ENCODE measurements at regions not wholly inside any gene's neighbourhood (a gene's known extent, or its start where the extent isn't known, plus 50 kb on each side); places are given as distances from the start of the nearest gene placed in this dataset.

GRCh38 chr5:44868541-44868940 lies 59.8 kb downstream of the MRPS30 start:
- Histone ChIP-seq H4K20me1 (ENCODE audit: insufficient read depth, poor library complexity, severe bottlenecking) (no peaks in the 10 kb centered on the region), H3K79me2 (no peaks in the 10 kb centered on the region), H3K9me3 (ENCODE audit: low read depth) (no peaks in the 10 kb centered on the region), H3K36me3 (replicated peaks; ENCODE audit: insufficient read depth, low read depth) (no peaks in the 10 kb centered on the region), H3K4me2 (no peak overlapping the region), H3K27me3 (no peaks in the 10 kb centered on the region), H3K27ac (no peak overlapping the region), H3K9me2 (replicated peaks; ENCODE audit: insufficient read depth) (no peaks in the 10 kb centered on the region), H3K4me1 (ENCODE audit: insufficient read depth) (no peaks in the 10 kb centered on the region), H3K4me3 (no peak overlapping the region), H2AFZ (no peak overlapping the region)
- WGBS (ENCODE audit: low lambda C conversion rate, missing lambda C conversion rate) = 78% methylated on average over 4 of the region's 4 CpGs
- TF ChIP-seq EZH2phosphoT487 (IDR thresholded peaks at IDR 0.05; ENCODE audit: low read depth, severe bottlenecking, unreplicated experiment) (no peak), EZH2 (IDR thresholded peaks at IDR 0.05; ENCODE audit: borderline replicate concordance) (no peak), CTCF (IDR thresholded peaks at IDR 0.05; ENCODE audit: poor library complexity) (no peak)
- DNase-seq (ENCODE audit: low spot score) = no peak

GRCh38 chr5:44869928-44870327 lies 61.2 kb downstream of the MRPS30 start:
- H3K27me3 ChIP-seq = no peaks in the 10 kb centered on the region
- no peaks in the 10 kb centered on the region for H3K4me1 ChIP-seq (ENCODE audit: insufficient read depth)
- no peaks in the 10 kb centered on the region for H3K36me3 ChIP-seq (replicated peaks; ENCODE audit: insufficient read depth, low read depth)
- no peak overlapping the region for H3K4me2 ChIP-seq
- H3K4me3 ChIP-seq = no peak overlapping the region
- WGBS (ENCODE audit: low lambda C conversion rate, missing lambda C conversion rate) = 56% methylated on average over 2 of the region's 2 CpGs
- no peaks in the 10 kb centered on the region for H3K9me3 ChIP-seq (ENCODE audit: low read depth)
- no peaks in the 10 kb centered on the region for H4K20me1 ChIP-seq (ENCODE audit: insufficient read depth, poor library complexity, severe bottlenecking)
- H3K9me2 ChIP-seq (replicated peaks; ENCODE audit: insufficient read depth) = no peaks in the 10 kb centered on the region
- no peak overlapping the region for H3K27ac ChIP-seq
- no peak overlapping the region for H2AFZ ChIP-seq
- H3K79me2 ChIP-seq = no peaks in the 10 kb centered on the region
- TF ChIP-seq CTCF (IDR thresholded peaks at IDR 0.05; ENCODE audit: poor library complexity) (no peak), EZH2phosphoT487 (IDR thresholded peaks at IDR 0.05; ENCODE audit: low read depth, severe bottlenecking, unreplicated experiment) (no peak), EZH2 (IDR thresholded peaks at IDR 0.05; ENCODE audit: borderline replicate concordance) (no peak)
- DNase-seq (ENCODE audit: low spot score) = no peak

- TF ChIP-seq CTCF (IDR thresholded peaks at IDR 0.05; ENCODE audit: poor library complexity) = no peak
- no peak for TF ChIP-seq EZH2phosphoT487 (IDR thresholded peaks at IDR 0.05; ENCODE audit: low read depth, severe bottlenecking, unreplicated experiment)
- TF ChIP-seq EZH2 (IDR thresholded peaks at IDR 0.05; ENCODE audit: borderline replicate concordance) = no peak
- Histone ChIP-seq H3K4me3 (no peak overlapping the region), H3K27ac (no peak overlapping the region), H3K79me2 (no peaks in the 10 kb centered on the region), H3K9me2 (replicated peaks; ENCODE audit: insufficient read depth) (no peaks in the 10 kb centered on the region), H3K27me3 (no peaks in the 10 kb centered on the region), H3K36me3 (replicated peaks; ENCODE audit: insufficient read depth, low read depth) (no peaks in the 10 kb centered on the region), H3K4me2 (no peak overlapping the region), H2AFZ (no peak overlapping the region), H3K4me1 (ENCODE audit: insufficient read depth) (no peaks in the 10 kb centered on the region), H4K20me1 (ENCODE audit: insufficient read depth, poor library complexity, severe bottlenecking) (no peaks in the 10 kb centered on the region), H3K9me3 (ENCODE audit: low read depth) (no peaks in the 10 kb centered on the region)
- no peak for DNase-seq (ENCODE audit: low spot score)
These were observed 61.7 kb downstream of the MRPS30 start for GRCh38 chr5:44870430-44870829.

- Histone ChIP-seq H3K27ac (no peak overlapping the region), H3K27me3 (no peaks in the 10 kb centered on the region), H3K9me3 (ENCODE audit: low read depth) (no peaks in the 10 kb centered on the region), H2AFZ (no peak overlapping the region), H3K4me3 (no peak overlapping the region), H3K4me2 (no peak overlapping the region), H3K79me2 (no peaks in the 10 kb centered on the region), H3K4me1 (ENCODE audit: insufficient read depth) (no peaks in the 10 kb centered on the region), H4K20me1 (ENCODE audit: insufficient read depth, poor library complexity, severe bottlenecking) (no peaks in the 10 kb centered on the region), H3K9me2 (replicated peaks; ENCODE audit: insufficient read depth) (no peaks in the 10 kb centered on the region), H3K36me3 (replicated peaks; ENCODE audit: insufficient read depth, low read depth) (no peaks in the 10 kb centered on the region)
- TF ChIP-seq EZH2 (IDR thresholded peaks at IDR 0.05; ENCODE audit: borderline replicate concordance) (no peak), CTCF (IDR thresholded peaks at IDR 0.05; ENCODE audit: poor library complexity) (no peak), EZH2phosphoT487 (IDR thresholded peaks at IDR 0.05; ENCODE audit: low read depth, severe bottlenecking, unreplicated experiment) (no peak)
- 55% methylated on average over 2 of the region's 2 CpGs for WGBS (ENCODE audit: low lambda C conversion rate, missing lambda C conversion rate)
- no peak for DNase-seq (ENCODE audit: low spot score)
These were observed 62.7 kb downstream of the MRPS30 start for GRCh38 chr5:44871401-44871800.
